ENCODE measurements at regions not wholly inside any gene's neighbourhood (a gene's known extent, or its start where the extent isn't known, plus 50 kb on each side); places are given as distances from the start of the nearest gene placed in this dataset.

DNA sequence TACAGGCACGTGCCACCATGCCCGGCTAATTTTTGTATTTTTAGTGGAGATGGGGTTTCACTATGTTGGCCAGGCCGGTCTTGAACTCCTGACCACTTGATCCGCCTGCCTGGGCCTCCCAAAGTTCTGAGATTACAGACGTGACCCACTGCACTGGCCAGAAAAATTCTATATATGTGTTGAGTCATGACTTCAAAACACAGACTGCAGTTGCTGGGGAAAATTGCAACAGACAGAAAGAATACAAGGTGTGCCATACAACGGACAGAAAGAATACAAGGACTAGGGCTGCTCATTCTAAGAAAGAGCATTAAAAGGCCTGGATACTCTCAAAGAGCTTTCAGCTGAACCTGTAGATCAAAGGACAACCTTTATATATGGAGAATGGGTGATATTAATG is 109.6 kb upstream of the ACSL4 start:
- DNase-seq (ENCODE audit: low read depth) = no peak

DNA sequence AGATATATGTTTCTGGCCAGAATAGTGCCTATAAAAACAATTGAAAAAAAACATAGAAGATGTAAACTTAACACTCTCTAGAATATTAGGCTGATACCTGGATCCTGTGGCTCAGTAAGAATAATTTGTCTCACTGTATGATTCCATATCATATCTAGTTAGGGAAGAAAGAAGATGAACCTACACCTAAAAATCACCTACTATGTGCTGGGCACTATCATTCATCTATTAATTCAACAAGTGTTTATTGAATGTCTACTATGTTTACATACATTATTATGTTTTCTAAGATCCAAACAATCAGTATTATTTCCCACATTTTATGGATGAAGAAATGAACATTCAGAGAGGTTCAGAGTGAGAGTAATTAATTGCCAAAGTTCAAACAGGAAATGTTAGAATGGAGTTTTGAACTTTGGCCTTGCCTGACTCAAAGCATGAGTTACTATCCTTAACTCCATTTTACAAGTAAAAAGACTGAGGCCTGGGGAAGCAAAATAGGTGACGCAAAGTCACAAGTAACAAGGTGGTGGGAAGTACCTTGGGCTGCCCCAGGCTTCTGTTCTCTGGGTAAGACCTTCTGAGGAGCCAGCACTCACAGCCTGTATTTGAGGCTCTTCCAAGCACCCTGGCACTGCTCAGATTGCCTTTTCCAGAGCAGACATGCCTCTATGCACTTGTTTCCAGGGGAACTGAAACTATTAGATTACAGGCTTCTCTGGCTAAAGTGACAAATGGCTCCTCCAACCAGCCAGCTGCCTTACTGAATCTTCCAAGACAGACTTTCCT is 111.1 kb upstream of the ACSL4 start:
- no peak for DNase-seq (ENCODE audit: low read depth)

DNA sequence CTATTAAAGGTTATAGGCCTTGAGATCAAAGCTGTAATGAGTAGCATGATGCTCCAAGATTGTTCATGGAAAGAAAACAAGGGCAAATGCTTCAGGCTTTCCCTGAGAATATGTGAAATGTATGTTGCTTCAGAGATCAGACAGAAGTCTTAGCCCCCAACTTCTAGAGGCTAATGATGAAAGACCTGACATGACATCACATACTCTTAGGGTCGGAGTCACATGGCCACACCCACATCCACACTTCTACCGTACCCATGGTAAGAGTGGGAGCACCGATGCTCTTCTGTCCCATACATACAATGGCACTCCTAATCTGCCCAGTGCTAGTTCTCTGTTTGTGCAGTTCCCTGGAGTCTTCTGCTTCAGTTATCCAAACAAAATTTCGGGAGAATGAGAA is 111.9 kb upstream of the ACSL4 start:
- no peak for DNase-seq (ENCODE audit: low read depth)

DNA sequence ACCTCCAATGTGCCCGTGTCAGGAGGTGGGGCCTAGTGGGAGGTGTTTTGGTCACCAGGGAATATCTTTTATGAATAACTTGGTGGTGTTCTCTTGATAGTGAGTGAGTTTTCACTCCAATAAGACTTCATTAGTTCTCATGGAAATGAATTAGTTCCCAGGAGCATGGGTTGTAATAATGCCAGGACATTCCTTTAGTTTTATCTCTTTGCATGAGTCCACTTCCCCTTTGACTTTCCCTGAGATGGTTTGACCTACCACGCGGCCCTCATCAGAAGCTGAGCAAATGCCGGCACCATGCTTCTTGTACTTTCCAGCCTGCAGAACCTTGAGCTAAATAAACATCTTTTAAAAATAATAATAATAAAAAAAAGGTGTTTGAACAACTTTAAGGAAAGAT is 112.9 kb upstream of the ACSL4 start:
- no peak for DNase-seq (ENCODE audit: low read depth)

DNA sequence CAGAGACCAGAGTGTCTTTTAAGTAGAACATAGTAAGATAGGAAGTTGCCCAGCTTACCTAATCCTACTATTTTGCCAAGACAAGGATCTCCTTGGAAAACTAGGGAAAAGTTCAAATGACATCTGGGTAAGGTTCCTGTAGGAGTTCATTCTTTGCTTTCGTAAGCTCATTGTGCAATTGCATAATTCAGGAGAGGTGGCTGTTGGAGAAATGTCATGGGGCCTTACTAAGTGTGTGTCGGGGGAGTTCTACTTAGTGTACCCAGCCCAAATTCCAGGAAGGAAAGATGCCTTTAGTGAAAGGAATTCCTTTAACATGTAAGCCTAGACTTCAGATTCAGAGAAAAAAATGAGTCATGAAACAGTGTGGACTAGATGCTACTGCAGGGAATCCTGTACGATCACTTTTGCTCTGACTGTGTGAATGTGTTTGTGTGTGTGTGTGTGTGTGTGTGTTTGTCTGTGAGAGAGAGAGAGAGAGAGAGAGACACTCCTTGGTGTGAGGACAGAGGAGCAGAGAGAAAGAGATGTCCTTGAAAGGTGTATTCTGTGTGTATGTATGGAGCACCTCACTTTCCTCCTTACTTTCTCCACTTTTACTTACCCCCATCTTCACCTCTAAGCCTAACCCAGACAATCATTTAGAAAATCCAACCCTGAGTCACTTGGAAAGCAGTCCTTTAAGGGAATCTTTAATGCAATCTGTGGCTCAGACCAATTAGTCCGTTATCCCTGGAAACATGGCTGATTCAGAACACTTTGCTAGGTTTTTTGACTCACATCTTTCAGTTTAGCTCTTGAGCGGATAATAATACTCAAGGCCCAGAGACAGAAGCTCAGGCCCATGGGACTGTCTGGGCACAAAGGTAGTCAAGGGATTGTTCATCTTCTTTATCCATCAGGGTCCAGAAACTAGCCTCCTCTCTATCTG is 114.5 kb upstream of the ACSL4 start:
- no peak for DNase-seq (ENCODE audit: low read depth)

DNA sequence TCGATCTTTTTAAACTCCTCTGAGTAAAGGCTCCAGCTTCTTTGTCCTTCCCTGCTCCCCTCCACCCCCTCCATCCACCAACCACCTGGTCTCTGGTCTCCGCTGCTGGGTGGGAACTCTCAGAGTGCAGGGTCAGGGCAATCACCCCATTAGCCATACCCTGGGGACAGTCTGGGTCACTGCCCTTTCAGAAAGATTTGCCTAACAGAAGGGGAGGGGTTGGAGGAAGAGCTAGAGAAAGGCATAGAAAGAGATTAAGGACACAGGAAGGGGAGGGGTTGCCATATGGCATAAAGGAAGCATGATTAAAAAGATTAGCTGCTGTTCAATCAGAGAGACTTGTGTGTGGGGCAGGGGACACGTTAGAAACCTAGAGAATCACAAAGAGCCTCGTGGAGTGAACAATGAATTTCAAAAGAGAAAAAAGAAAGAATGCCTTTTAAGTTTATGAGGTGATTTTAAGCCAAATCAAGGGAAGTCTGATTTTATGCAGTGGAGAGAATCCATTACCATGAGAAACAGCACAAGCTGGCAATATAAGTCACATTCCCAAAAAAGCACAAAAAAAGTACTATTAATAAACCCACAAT is 115.5 kb upstream of the ACSL4 start:
- no peak for DNase-seq (ENCODE audit: low read depth)

DNA sequence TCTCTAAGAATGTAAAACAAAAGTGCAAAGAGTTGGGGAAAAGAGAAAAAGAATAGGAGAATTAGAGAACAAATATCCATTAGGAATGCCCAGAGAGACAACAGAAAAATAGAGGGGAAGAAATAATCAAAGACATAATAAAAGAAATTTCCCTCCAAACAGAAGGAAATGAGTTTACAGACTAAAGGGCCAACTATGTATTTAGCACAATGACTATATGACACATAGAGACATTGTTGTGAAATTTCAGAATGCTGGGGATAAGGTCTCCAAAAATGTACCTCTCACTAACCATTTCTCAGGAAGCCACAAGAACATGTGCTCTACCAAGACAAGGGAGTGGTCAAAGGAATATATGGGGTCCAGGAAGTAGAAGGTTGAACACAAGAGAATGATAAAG is 121.0 kb upstream of the ACSL4 start:
- DNase-seq (ENCODE audit: low read depth) = no peak

DNA sequence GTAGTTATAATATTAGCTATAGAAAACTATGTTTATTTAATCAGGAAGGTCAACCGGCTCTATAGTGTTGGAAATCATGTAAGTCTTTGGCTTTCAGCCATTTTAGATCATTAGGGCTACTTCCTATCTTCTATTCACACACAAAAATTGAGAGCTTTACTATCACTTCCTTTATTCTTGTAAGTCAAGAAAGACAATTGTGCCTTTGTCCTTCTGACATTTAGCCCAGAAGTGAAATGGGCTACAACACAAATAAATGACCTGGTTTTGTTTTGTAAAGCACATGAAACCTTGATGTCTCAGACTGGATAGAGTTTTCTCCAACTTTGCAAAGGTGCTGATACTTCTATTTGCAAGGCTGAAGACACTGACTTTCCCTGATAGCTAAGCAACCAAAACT is 122.4 kb upstream of the ACSL4 start:
- no peak for DNase-seq (ENCODE audit: low read depth)

DNA sequence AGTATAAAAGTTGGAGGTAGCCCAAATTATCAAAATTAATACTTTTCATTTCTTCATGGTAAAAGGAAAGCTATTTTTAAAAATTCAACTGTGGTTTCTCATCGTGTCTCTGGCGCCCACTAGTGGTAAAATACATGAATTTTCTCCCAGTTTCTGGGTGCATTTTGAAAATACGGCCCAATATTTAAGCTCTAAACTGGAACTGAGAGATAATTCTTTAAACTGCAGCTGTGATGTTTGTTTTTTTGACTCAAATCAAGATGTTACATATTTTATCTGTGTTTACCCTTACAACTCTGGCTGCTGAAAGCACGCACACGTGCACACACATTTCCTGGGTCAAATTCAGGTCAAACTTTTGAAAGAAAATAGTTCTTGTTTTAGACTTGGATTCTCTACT is 123.9 kb upstream of the ACSL4 start:
- DNase-seq (ENCODE audit: low read depth) = no peak

DNA sequence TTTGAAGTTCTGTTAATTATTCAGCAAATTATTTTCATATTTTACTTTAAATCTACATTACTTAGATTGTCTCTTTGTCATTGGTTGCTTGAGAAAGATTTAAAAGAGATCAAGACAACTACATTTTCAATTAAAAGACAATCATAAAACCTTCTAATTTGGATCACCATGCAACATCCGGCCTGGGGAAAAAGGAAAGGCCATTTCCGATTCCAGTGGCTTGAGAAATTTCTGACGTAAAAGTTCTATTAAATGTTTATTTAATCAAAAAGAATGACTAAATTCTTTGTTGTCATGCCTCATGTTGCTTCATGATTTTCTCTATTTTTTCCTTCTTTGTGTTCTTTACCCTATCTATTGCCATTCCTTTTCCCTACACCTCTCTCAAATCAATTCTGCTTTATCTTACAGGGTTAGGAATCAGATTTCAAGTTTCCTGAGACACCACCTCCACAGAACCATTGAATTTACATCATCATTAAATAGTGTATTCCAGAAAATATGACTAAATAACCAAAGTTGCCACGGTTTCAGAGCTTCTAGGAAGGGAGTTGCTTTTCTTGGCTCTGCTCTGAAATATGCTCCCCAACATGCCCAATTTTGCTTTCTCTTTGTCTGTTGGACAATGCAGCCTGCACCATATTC is 124.6 kb upstream of the ACSL4 start:
- DNase-seq (ENCODE audit: low read depth) = no peak

DNA sequence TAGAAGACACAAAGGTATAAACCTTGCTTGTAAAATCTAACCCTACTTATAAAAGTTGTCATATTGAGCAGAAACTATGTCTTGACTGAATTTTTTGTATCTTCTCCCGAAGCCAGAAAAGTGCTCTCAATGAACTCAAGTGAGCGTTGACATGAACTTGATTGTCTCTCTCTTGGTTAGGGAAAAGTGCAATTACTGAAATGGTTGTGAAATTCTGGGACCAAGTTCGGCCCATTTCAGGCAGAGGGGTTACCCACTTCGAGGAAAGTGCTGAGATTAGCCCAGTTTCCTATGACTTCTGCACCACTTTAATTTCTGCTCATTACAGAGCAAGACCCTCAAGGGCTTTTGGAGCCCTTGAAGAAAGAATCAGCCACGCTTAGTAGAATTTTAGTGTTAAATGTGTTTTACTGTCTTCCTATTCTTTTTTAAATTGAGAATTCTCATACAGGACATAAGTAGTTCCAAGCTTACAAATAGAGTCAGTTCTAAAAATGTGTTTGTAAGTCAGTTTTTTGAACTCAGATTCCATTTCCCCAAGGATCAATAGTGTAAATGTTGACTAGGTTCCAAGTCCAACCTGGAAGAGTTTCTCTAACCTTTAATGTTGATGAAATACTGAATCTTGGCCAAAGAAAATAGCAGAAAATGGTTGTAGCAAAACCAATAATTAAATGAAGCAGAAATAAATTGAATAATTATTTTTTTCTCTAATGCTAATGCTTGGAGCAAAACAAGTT is 125.7 kb upstream of the ACSL4 start:
- no peak for DNase-seq (ENCODE audit: low read depth)

DNA sequence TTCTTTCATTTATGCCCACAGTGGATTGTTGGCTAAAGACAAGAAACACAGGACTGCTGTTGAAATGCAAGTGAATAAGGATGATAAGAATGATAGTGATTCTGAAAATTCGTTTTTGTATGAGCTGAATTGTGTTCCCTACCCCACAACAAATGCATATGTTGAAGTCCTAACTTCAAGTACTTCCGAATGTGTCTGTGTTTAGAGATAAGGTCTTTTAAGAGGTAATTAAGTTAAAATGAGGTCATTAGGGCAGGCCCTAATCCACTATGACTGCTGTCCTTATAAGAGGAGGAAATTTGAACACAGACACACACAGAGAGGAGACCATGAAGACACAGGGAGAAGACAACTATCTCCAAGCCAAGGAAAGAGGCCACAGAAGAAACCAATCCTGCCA is 126.6 kb upstream of the ACSL4 start:
- DNase-seq (ENCODE audit: low read depth) = no peak

DNA sequence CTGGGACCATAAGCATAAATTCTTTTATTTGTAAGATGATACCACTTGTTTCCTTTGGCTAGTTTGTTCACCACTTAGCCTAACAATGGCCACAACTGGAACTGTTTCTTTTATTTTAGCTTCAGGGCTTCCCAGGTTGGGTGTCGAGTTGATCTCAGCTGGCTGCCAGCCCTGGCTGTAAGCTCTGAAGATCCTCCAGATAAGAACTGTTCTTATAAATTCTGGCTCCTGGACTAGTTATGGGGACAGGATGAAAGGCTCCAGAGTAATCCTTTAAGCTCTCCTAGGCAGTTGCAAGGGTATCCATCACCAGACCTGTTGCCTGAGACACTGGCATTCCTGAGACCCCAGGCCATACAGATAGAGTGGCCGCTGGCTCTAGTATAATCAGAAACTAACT is 129.4 kb upstream of the ACSL4 start:
- DNase-seq (ENCODE audit: low read depth) = no peak

DNA sequence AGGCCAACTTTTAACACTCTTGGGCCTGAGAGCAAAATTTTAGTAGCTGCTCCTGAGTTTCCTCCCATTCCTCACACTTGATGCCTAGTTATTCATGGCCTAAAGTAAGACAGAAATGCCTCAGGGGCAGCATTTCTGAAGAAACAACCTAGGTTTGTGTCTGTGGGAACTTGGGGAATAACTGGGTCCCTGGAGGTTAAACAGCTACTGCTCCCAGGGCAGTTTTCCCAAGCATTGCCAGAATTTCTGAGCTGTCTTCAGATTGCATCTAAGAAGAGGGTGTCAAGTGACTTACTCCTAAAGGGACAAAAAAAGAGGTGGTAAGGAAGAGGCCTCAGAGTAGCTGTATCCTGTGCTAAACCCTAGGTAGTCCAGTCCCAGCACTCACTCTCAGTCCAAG is 130.8 kb upstream of the ACSL4 start:
- DNase-seq (ENCODE audit: low read depth) = no peak

DNA sequence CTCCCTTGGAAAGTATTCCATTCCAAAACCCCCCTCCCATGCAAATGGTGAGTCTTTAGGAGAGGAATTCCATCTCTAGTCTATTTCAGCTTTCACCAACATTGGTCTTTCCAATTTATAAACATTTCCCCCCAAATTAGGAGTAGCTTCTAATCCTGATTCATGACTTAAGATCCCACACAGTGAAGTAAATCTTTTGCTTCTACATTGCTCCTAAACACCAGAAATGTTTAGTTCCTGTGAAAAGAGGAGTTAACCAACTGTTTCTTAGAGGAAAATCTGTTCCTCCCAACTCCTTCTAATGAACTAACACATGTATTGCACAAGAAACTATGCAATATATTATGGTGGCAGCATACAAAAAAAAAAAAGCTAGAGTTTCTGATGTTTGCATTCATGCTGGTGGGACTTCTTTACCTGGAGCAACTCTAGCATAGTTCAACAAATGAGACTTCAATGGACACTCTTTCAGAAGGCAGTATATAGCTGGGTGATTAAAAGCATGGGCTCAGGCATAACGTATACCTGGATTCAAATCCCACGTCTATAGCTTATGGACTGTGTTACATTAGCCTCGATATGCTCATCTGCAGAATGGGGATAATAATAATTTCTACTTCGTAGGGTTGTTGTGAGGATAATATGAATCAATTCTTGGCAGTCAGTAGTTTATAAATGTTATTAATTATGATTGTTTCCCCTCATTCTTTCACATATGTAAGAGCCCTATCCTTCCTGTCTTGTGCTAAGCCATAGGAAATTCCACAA is 131.6 kb upstream of the TMEM164 start:
- DNase-seq (ENCODE audit: low read depth) = no peak

DNA sequence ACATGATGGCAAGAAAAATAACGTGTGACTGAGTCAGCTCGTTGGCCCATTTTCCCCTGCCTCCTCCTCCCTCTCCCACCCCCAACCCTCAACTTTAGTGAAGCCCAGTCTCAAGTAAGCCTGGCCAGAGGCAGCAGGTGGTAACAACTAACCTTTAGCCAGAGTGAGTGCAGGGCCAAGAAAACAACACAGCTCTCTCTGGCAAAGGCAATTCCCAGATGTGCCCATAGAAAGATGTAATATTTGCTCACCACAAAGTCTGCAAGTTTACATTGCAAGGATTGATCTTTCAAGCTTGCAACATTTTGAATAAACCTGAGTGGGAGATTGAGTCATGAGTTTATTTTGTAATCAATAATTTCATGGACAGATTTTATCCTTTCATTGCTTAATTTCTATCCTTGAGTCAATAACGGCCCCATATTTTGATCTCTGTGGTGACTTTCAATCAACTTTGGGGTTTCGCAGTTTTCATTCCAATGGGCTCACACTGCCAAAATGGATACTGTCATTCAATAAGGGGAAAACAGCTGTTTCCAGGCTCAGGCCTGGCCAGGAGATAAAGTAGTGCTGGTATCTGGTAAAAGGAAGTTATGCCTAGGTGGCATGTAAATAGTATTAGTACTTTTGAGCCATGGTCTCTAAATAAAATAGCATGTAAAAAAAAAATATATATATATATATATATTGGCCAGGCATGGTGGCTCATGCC is 130.7 kb upstream of the TMEM164 start:
- DNase-seq (ENCODE audit: low read depth) = no peak

DNA sequence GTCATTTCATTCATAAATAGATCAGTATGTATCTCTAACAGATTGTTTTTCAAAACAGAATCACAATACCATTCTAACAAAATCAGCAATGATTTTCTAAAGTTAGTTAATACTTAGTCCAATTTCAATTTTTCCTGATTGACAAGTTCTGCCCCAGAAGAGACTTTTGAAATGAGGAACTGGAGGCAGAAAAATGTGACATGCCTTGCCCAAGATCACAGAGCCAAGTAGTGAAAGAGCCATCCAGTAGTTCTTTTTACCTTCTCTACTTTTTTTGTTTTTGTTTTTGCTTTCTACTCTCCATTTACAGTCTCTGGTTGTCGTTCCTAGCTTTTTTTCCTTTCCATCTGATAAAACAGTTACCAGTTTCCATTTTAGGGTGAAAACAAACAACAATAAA is 129.3 kb upstream of the TMEM164 start:
- no peak for DNase-seq (ENCODE audit: low read depth)

DNA sequence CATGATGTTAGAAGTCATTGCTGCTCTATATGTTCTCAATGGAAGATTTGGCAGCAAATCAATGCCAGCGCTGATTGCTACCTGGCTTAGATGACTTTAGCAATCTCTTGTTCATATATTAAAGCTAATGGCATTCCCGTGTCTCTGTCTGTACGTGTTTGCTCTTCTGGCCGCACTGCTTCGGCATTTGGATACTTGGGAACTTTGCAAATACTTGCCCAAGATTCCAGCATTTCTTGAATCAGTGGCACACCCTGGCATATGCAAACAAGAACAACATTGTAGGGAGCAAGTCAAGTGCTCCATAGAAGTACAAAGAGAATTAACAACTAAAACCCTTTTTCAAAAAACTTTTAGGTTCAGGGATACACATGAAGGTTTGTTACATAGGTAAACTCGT is 128.9 kb upstream of the TMEM164 start:
- no peak for DNase-seq (ENCODE audit: low read depth)

DNA sequence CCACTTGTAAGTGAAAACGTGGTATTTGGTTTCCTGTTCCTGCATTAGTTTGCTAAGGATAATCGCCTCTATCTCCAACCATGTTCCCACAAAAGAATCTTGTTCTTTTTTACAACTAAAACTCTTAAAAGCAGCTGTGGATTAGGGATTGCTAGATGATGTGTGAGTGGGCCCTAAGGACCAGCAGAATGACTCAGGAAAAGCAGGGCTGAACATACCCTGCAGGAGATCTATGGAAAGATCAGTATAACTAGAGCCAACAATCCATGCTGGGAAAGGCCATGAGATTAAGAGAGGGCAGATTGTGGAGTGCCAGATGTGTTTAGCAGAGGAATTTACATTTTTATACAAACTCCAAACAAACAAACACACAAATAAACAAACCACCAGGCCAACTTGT is 128.4 kb upstream of the TMEM164 start:
- no peak for DNase-seq (ENCODE audit: low read depth)

DNA sequence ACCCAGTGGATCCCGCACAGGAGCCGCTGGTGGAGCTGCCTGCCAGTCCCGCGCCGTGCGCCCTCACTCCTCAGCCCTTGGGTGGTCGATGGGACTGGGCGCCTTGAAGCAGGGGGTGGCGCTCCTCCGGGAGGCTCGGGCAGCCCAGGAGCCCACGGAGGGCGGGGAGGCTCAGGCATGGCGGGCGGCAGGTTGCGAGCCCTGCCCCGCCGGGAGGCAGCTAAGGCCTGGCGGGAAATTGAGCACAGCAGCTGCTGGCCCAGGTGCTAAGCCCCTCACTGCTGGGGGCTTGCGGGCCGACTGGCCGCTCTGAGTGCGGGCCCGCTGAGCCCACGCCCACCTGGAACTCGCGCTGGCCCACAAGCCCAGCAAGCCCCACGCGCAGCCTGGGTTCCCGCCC is 127.1 kb upstream of the TMEM164 start:
- no peak for DNase-seq (ENCODE audit: low read depth)

Measured in activated T-cell treated with anti-CD3 and anti-CD28 coated beads for 1 hour (primary cell).